ENCODE measurements at regions not wholly inside any gene's neighbourhood (a gene's known extent, or its start where the extent isn't known, plus 50 kb on each side); places are given as distances from the start of the nearest gene placed in this dataset.

GRCh38 chr11:45082744-45083543 is 63.5 kb upstream of the PRDM11 start:
- WGBS, 3 donors = 48 to 67% (median 50%) methylated on average over 10 of the region's 10 CpGs
- no peak overlapping the region for H3K27ac ChIP-seq (ENCODE audit: low read depth, low read length)

- WGBS, 3 donors = 42 to 69% (median 53%) methylated on average over 3 of the region's 3 CpGs
- H3K27ac ChIP-seq (ENCODE audit: low read depth, low read length) = no peak overlapping the region
Observed at GRCh38 chr11:45083544-45084087, 62.8 kb upstream of the PRDM11 start.

- WGBS, 3 donors = 67 to 78% (median 77%) methylated on average over 11 of the region's 11 CpGs
- no peak overlapping the region for H3K27ac ChIP-seq (ENCODE audit: low read depth, low read length)
Observed at GRCh38 chr11:45085646-45086501, 60.6 kb upstream of the PRDM11 start.

GRCh38 chr11:45086526-45086925 is 59.9 kb upstream of the PRDM11 start:
- H3K27ac ChIP-seq (ENCODE audit: low read depth, low read length) = no peak overlapping the region
- WGBS, 3 donors = 83 to 91% (median 90%) methylated on average over 5 of the region's 5 CpGs

GRCh38 chr11:45087086-45087899 is 59.1 kb upstream of the PRDM11 start:
- WGBS, 3 donors = 70 to 94% (median 76%) methylated on average over 7 of the region's 7 CpGs
- no peak overlapping the region for H3K27ac ChIP-seq (ENCODE audit: low read depth, low read length)

GRCh38 chr11:45087900-45088160 is 58.6 kb upstream of the PRDM11 start:
- WGBS, 3 donors = 79 to 92% (median 80%) methylated on average over 7 of the region's 7 CpGs
- H3K27ac ChIP-seq (ENCODE audit: low read depth, low read length) = no peak overlapping the region

GRCh38 chr11:45089251-45089650 is 57.2 kb upstream of the PRDM11 start:
- H3K27ac ChIP-seq (ENCODE audit: low read depth, low read length) = no peak overlapping the region
- 39 to 52% (median 41%) methylated on average over 2 of the region's 2 CpGs for WGBS, 3 donors

GRCh38 chr11:45089676-45090499 is 56.6 kb upstream of the PRDM11 start:
- H3K27ac ChIP-seq (ENCODE audit: low read depth, low read length) = no peak overlapping the region
- 53 to 73% (median 59%) methylated on average over 6 of the region's 6 CpGs for WGBS, 3 donors

GRCh38 chr11:45090607-45091006 is 55.8 kb upstream of the PRDM11 start:
- WGBS, 3 donors = 68 to 74% (median 68%) methylated on average over 3 of the region's 3 CpGs
- H3K27ac ChIP-seq (ENCODE audit: low read depth, low read length) = no peak overlapping the region

GRCh38 chr11:45091563-45092403 is 54.7 kb upstream of the PRDM11 start:
- H3K27ac ChIP-seq (ENCODE audit: low read depth, low read length) = peak overlapping the region; percentile 55
- WGBS, 3 donors = 39 to 52% (median 42%) methylated on average over 11 of the region's 11 CpGs

- H3K27ac ChIP-seq (ENCODE audit: low read depth, low read length) = no peak overlapping the region
- 56 to 81% (median 57%) methylated on average over 5 of the region's 5 CpGs for WGBS, 3 donors
Observed at GRCh38 chr11:45092404-45092785, 54.0 kb upstream of the PRDM11 start.

- no peak overlapping the region for H3K27ac ChIP-seq (ENCODE audit: low read depth, low read length)
- WGBS, 3 donors = 46 to 81% (median 52%) methylated on average over 15 of the region's 15 CpGs
Observed at GRCh38 chr11:45092901-45093760, 53.3 kb upstream of the PRDM11 start.

- WGBS, 3 donors = 83 to 92% (median 84%) methylated on average over 8 of the region's 8 CpGs
- H3K27ac ChIP-seq (ENCODE audit: low read depth, low read length) = no peak overlapping the region
Observed at GRCh38 chr11:45093761-45094455, 52.5 kb upstream of the PRDM11 start.

GRCh38 chr11:45094958-45095690 is 51.3 kb upstream of the PRDM11 start:
- 87 to 91% (median 87%) methylated on average over 10 of the region's 10 CpGs for WGBS, 3 donors
- H3K27ac ChIP-seq (ENCODE audit: low read depth, low read length) = no peak overlapping the region

- H3K27ac ChIP-seq (ENCODE audit: low read depth, low read length) = no peak overlapping the region
- WGBS, 3 donors = 83 to 91% (median 91%) methylated on average over 6 of the region's 6 CpGs
Observed at GRCh38 chr11:45095691-45096010, 50.8 kb upstream of the PRDM11 start.
